ENCODE measurements at regions not wholly inside any gene's neighbourhood (a gene's known extent, or its start where the extent isn't known, plus 50 kb on each side); places are given as distances from the start of the nearest gene placed in this dataset.
A peak's percentile ranks its signal among the peaks of the same experiment; 100 is the strongest.
"Not testable (repeated sequence)": the region's sequence is repeated elsewhere in the genome, so short reads cannot be mapped to it uniquely, and the experiment has no call there.

- WGBS, 3 donors = 0% methylated on average over 1 to 13 of the region's 30 CpGs; no CpG with 5 or more reads in 1 of the 3 donors
- ATAC-seq; H3K4me1 ChIP-seq; H3K4me3 ChIP-seq; H3K9me3 ChIP-seq; intact Hi-C loops (cut with DNase I); H3K27ac ChIP-seq; H3K36me3 ChIP-seq (ENCODE audit: insufficient read depth in 1 of 2, low read depth in 1 of 2); DNase-seq; H3K27me3 ChIP-seq (ENCODE audit: insufficient read depth in 3 of 3, low read length in 2 of 3): not testable (repeated sequence)
Measured at GRCh38 chr9:66152406-66152805, 415.5 kb downstream of the FOXD4L4 start.

DNA sequence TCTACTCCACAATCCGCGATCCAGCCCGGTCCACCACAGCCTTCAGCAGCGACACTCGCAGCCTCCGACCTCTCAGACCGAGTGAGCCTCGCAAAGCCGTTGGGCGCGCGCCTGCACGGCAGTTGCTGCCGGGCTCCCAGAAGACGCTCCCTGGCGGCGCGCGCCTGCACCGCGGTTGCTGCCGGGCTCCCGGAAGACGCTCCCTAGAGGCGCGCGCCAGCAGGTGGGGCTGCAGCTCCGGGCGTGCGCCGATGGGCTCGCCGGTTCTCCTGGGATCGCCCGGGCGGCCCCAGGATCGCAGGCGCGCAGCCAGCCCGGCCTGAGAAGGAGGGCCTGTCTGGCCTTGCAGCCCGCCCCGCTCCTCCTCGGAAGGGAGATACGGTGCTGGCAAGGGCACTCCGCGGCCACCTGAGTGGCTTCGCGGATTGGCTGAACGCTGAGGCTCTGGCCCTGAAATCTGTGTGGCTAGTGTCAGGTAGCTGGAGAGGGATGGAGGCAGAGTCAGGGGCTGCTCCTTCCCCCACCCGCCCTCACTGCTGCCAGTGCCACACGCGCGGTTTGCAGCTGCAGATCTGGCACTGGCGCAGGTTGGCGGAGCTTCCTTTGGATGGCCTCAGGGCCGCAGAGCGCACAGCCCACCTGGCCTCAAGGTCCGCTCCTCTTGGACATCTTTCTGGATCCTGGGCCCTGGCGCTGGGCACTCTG, 416.2 kb downstream of the FOXD4L4 start:
- H3K4me3 ChIP-seq = peak overlapping the region; percentile 54
- DNase-seq = peak; percentile 9 to 67
- WGBS, 3 donors = 0 to 1% (median 0%) methylated on average over 8 to 25 of the region's 59 CpGs

DNA sequence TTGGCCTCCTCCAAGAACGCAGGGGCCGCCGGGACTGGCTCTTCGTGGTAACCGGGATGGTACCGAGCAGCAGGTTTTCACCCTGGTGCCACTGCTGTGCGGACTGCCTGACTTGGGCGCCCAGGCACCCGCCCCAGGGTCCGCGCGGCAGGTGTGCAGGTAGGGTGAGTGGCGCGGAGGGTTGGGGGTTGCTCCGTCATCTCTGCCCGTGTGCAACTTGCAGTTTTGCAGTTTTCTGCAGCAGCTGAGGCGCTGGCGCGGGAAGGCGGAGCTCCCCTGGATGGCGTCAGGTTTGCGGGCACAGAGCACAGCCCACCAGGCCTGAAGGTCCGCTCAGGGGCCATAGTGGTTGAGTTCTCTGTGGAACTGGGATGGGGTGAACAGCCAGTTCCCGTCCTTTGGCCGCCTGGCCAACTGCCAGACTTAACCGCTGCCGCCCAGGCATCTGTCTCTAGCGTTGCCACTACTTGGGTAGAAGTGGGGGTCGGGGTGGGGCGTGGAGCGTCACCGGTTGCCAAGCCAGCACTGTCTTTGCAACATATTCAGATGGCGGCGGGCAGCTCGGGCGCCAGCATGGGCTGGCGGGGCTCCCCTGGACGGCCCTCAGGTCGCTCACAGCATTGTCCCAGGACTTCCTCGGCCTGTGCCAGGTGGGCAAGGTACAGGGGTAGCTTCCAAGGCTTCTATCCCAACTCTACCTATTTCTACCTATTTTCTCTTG, 417.2 kb downstream of the FOXD4L4 start:
- H3K27ac ChIP-seq; intact Hi-C loops (cut with DNase I); H3K9me3 ChIP-seq; H3K36me3 ChIP-seq (ENCODE audit: insufficient read depth in 1 of 2, low read depth in 1 of 2); H3K27me3 ChIP-seq (ENCODE audit: insufficient read depth in 3 of 3, low read length in 2 of 3); ATAC-seq; H3K4me1 ChIP-seq: not testable (repeated sequence)
- WGBS, 3 donors = 15 to 21% (median 15%) methylated on average over 11 to 23 of the region's 40 CpGs
- peak overlapping the region; percentile 18 for H3K4me3 ChIP-seq
- peak in 1 of 2 donors; percentile 8 for DNase-seq

More for the DNA sequence above, 416.2 kb downstream of the FOXD4L4 start:
- H3K27me3 ChIP-seq (ENCODE audit: insufficient read depth in 3 of 3, low read length in 2 of 3); H3K36me3 ChIP-seq (ENCODE audit: insufficient read depth in 1 of 2, low read depth in 1 of 2); intact Hi-C loops (cut with DNase I); H3K4me1 ChIP-seq; H3K27ac ChIP-seq; H3K9me3 ChIP-seq: not testable (repeated sequence)
- ATAC-seq = peak; percentile 70 to 97 (median 92)

GRCh38 chr9:66182316-66182715, 445.4 kb downstream of the FOXD4L4 start:
- WGBS, 3 donors = 78 to 88% (median 80%) methylated on average over 4 to 5 of the region's 7 CpGs
- H3K36me3 ChIP-seq (ENCODE audit: insufficient read depth in 1 of 2, low read depth in 1 of 2); DNase-seq; H3K4me3 ChIP-seq; H3K27me3 ChIP-seq (ENCODE audit: insufficient read depth in 3 of 3, low read length in 2 of 3); intact Hi-C loops (cut with DNase I); H3K9me3 ChIP-seq; H3K4me1 ChIP-seq; ATAC-seq; H3K27ac ChIP-seq: not testable (repeated sequence)

DNA sequence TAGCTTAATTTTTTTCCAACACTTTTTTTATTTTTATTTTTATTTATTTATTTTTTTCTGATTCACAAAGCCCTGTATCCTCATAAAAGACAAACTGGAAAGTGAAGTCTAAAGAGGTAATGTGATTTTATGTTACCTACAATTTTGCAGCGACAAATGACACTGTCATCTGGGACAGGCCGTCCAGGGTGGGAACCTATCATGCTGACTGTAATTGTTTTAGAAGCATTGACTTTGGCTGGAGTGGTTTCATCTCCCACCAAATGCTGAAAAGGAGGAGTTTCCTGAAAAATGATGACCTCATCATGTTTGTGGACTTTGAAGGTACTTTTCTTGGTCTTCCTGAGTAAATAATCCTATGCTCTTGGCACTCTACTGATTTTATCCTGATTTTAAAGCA, 446.7 kb downstream of the FOXD4L4 start:
- H3K4me1 ChIP-seq; H3K9me3 ChIP-seq; intact Hi-C loops (cut with DNase I); DNase-seq; H3K4me3 ChIP-seq; H3K36me3 ChIP-seq (ENCODE audit: insufficient read depth in 1 of 2, low read depth in 1 of 2); H3K27me3 ChIP-seq (ENCODE audit: insufficient read depth in 3 of 3, low read length in 2 of 3); ATAC-seq; H3K27ac ChIP-seq: not testable (repeated sequence)
- 59 to 68% (median 64%) methylated on average over 2 of the region's 2 CpGs for WGBS, 3 donors

- 24 to 46% (median 30%) methylated on average over 2 of the region's 4 CpGs for WGBS, 3 donors
- H3K4me3 ChIP-seq; intact Hi-C loops (cut with DNase I); ATAC-seq; H3K36me3 ChIP-seq (ENCODE audit: insufficient read depth in 1 of 2, low read depth in 1 of 2); H3K9me3 ChIP-seq; DNase-seq; H3K4me1 ChIP-seq; H3K27me3 ChIP-seq (ENCODE audit: insufficient read depth in 3 of 3, low read length in 2 of 3); H3K27ac ChIP-seq: not testable (repeated sequence)
Measured at GRCh38 chr9:66197199-66197598, 460.3 kb downstream of the FOXD4L4 start.

DNA sequence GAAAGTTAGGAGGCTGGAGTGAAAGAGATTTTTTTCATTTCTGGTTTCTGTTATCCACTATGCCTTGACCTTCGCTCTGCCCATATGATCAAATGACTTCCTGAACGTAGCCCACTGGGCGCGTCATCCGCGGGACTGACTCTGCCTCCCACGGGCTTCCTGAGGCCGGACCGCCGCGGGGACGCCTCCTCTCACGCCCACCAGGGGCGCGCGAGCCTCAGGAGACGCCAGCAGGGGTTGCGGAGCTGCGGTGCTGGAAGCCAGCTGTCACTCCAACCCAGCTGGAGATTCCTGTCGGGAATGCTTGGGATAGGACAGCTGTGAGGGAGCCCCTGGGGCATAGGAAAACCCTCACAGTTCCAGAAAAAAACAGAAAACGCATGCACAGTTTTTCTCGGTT, 461.5 kb downstream of the FOXD4L4 start:
- H3K9me3 ChIP-seq; H3K4me3 ChIP-seq; H3K4me1 ChIP-seq; intact Hi-C loops (cut with DNase I); H3K27ac ChIP-seq; H3K36me3 ChIP-seq (ENCODE audit: insufficient read depth in 1 of 2, low read depth in 1 of 2); H3K27me3 ChIP-seq (ENCODE audit: insufficient read depth in 3 of 3, low read length in 2 of 3): not testable (repeated sequence)
- ATAC-seq = peak; percentile 63 to 96 (median 79)
- DNase-seq = peak; percentile 14 to 60
- TF ChIP-seq, protein P1, sequence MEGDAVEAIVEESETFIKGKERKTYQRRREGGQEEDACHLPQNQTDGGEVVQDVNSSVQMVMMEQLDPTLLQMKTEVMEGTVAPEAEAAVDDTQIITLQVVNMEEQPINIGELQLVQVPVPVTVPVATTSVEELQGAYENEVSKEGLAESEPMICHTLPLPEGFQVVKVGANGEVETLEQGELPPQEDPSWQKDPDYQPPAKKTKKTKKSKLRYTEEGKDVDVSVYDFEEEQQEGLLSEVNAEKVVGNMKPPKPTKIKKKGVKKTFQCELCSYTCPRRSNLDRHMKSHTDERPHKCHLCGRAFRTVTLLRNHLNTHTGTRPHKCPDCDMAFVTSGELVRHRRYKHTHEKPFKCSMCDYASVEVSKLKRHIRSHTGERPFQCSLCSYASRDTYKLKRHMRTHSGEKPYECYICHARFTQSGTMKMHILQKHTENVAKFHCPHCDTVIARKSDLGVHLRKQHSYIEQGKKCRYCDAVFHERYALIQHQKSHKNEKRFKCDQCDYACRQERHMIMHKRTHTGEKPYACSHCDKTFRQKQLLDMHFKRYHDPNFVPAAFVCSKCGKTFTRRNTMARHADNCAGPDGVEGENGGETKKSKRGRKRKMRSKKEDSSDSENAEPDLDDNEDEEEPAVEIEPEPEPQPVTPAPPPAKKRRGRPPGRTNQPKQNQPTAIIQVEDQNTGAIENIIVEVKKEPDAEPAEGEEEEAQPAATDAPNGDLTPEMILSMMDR (IDR thresholded peaks at IDR 0.05) = peak; percentile 29
- WGBS, 3 donors = 23 to 39% (median 26%) methylated on average over 15 to 17 of the region's 22 CpGs

DNA sequence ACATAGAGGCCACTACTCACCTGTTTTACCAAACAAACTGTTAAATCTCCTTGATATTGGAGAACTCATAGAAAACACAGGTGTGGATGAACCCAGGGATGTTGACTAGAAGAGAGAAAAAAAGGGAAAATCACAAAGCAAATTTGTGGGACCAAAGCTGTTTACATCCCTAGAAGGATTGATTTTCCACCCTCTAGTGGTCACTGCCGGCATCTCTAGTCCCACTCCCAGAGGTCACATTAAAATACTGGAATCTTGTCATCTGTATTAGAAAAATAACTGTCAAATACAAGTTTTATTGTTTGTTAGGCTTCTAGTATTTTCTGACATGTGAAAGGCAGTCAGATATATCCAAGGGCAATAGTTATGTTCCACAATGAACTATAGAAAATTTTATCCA, 469.7 kb downstream of the FOXD4L4 start:
- H3K4me3 ChIP-seq; H3K4me1 ChIP-seq; H3K36me3 ChIP-seq (ENCODE audit: insufficient read depth in 1 of 2, low read depth in 1 of 2); H3K27me3 ChIP-seq (ENCODE audit: insufficient read depth in 3 of 3, low read length in 2 of 3); H3K27ac ChIP-seq; DNase-seq; ATAC-seq; H3K9me3 ChIP-seq; intact Hi-C loops (cut with DNase I): not testable (repeated sequence)
- WGBS, 3 donors = no CpG with 5 or more reads among the region's 1 CpG

GRCh38 chr9:66207914-66208313, 471.0 kb downstream of the FOXD4L4 start:
- ATAC-seq; H3K4me1 ChIP-seq; DNase-seq; H3K4me3 ChIP-seq; H3K36me3 ChIP-seq (ENCODE audit: insufficient read depth in 1 of 2, low read depth in 1 of 2); H3K27ac ChIP-seq; intact Hi-C loops (cut with DNase I); H3K27me3 ChIP-seq (ENCODE audit: insufficient read depth in 3 of 3, low read length in 2 of 3); H3K9me3 ChIP-seq: not testable (repeated sequence)
- WGBS, 3 donors = no CpG with 5 or more reads among the region's 2 CpGs

DNA sequence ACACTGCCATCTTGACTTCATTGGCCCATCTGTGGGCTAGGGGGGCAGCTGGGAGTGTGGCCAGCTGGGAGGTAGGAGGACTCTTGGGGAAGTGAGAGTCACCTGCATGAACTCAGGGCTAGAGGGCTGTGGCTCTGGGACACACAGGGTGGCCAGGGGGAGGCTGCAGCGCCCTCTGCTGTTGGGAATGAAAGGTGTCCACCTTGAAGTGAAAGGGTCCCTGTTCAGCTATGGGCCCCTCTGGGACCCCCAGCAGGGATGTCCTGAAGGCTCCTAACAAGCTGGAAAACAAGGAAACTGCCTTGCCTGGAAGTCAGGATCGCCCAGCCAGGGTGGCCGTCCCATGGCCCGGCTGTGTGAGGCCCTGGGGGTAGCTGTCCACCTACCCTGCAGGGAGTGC, 507.8 kb downstream of the FOXD4L4 start:
- H3K27me3 ChIP-seq (ENCODE audit: insufficient read depth in 3 of 3, low read length in 2 of 3); DNase-seq; H3K9me3 ChIP-seq; H3K4me1 ChIP-seq; H3K4me3 ChIP-seq; H3K27ac ChIP-seq; intact Hi-C loops (cut with DNase I); ATAC-seq; H3K36me3 ChIP-seq (ENCODE audit: insufficient read depth in 1 of 2, low read depth in 1 of 2): not testable (repeated sequence)
- 87% methylated on average over 4 of the region's 4 CpGs; no CpG with 5 or more reads in 2 of the 3 donors for WGBS, 3 donors
